ENCODE measurements at regions not wholly inside any gene's neighbourhood (a gene's known extent, or its start where the extent isn't known, plus 50 kb on each side); places are given as distances from the start of the nearest gene placed in this dataset.

DNA sequence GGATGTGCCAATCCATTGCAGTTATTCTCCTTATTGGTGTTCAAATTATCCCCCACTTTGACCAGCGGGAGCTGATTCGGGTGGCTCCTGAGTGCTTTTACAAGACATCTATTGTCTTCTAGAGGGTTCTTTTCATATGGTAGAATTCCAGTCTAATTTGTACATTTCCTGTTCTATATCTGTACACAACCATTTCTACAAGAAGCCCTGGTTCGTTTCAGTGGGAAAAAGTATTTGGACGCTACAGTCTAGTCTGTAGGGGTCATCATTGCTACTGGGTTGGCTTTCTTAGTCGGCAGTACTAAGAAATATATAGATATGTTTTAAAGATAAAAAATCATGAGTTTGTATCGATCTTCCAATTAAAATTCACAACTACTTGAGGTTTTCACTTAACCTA is 262.6 kb downstream of the MAP2K6 start:
- Histone ChIP-seq H3K4me3 (ENCODE audit: insufficient read depth, low read length, poor library complexity, severe bottlenecking) (no peak overlapping the region), H3K27ac (ENCODE audit: low read depth, low read length) (no peak overlapping the region), H4K20me1 (ENCODE audit: low read depth, low read length) (no peaks in the 10 kb centered on the region), H3K36me3 (ENCODE audit: low read length) (no peaks in the 10 kb centered on the region), H3K9me3 (ENCODE audit: insufficient read depth, low read length) (no peaks in the 10 kb centered on the region), H3K9ac (ENCODE audit: low read length) (no peak overlapping the region), H3F3A (ENCODE audit: insufficient read depth) (peaks cover 6% of the 10 kb centered on the region; the same call in 1 of the 2 replicates), H3K79me2 (ENCODE audit: insufficient read depth, low read length) (no peaks in the 10 kb centered on the region), H3K27me3 (ENCODE audit: low read length) (no peaks in the 10 kb centered on the region), H2AFZ (ENCODE audit: low read depth, low read length, severe bottlenecking) (no peak overlapping the region), H3K9me2 (replicated peaks; ENCODE audit: insufficient read depth, low read length) (no peaks in the 10 kb centered on the region), H3K4me2 (ENCODE audit: low read depth, low read length, poor library complexity, severe bottlenecking) (no peak overlapping the region)
- no peak for TF ChIP-seq EZH2phosphoT487 (conservative IDR thresholded peaks at IDR 0.05; ENCODE audit: low read length)
- TF ChIP-seq, protein P1, sequence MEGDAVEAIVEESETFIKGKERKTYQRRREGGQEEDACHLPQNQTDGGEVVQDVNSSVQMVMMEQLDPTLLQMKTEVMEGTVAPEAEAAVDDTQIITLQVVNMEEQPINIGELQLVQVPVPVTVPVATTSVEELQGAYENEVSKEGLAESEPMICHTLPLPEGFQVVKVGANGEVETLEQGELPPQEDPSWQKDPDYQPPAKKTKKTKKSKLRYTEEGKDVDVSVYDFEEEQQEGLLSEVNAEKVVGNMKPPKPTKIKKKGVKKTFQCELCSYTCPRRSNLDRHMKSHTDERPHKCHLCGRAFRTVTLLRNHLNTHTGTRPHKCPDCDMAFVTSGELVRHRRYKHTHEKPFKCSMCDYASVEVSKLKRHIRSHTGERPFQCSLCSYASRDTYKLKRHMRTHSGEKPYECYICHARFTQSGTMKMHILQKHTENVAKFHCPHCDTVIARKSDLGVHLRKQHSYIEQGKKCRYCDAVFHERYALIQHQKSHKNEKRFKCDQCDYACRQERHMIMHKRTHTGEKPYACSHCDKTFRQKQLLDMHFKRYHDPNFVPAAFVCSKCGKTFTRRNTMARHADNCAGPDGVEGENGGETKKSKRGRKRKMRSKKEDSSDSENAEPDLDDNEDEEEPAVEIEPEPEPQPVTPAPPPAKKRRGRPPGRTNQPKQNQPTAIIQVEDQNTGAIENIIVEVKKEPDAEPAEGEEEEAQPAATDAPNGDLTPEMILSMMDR (IDR thresholded peaks at IDR 0.05; ENCODE audit: insufficient read depth, low read length, poor library complexity, severe bottlenecking) = no peak

DNA sequence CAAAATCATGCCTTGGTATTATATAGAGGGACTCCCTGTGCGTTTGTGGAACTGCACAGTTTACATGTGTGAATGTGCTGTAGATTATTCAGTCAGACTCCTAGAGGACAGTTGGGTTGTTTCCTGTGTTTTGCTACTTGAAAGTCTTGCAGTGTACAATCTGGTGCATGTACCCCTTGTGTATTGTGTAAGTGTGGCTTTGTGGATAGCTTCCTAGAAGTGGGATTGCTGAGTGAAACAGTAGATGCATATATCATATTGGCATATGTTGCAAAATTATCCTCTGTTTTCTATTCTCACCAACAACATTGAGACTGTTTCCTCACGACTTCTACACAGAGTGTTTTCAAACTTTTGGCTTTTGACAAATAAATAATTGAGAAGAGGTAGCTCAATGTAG is 263.7 kb downstream of the MAP2K6 start:
- H3K9ac ChIP-seq (ENCODE audit: low read length) = no peak overlapping the region
- no peak overlapping the region for H3K27ac ChIP-seq (ENCODE audit: low read depth, low read length)
- no peaks in the 10 kb centered on the region for H3K9me2 ChIP-seq (replicated peaks; ENCODE audit: insufficient read depth, low read length)
- no peaks in the 10 kb centered on the region for H3K36me3 ChIP-seq (ENCODE audit: low read length)
- H4K20me1 ChIP-seq (ENCODE audit: low read depth, low read length) = no peaks in the 10 kb centered on the region
- H3K79me2 ChIP-seq (ENCODE audit: insufficient read depth, low read length) = no peaks in the 10 kb centered on the region
- H3K9me3 ChIP-seq (ENCODE audit: insufficient read depth, low read length) = no peaks in the 10 kb centered on the region
- TF ChIP-seq, protein P1 (IDR thresholded peaks at IDR 0.05; ENCODE audit: insufficient read depth, low read length, poor library complexity, severe bottlenecking) = no peak
- TF ChIP-seq EZH2phosphoT487 (conservative IDR thresholded peaks at IDR 0.05; ENCODE audit: low read length) = no peak
- peaks cover 6% of the 10 kb centered on the region; the same call in 1 of the 2 replicates for H3F3A ChIP-seq (ENCODE audit: insufficient read depth)
- H3K4me3 ChIP-seq (ENCODE audit: insufficient read depth, low read length, poor library complexity, severe bottlenecking) = no peak overlapping the region
- H3K4me2 ChIP-seq (ENCODE audit: low read depth, low read length, poor library complexity, severe bottlenecking) = peak overlapping the region; percentile 19
- H3K27me3 ChIP-seq (ENCODE audit: low read length) = no peaks in the 10 kb centered on the region
- H2AFZ ChIP-seq (ENCODE audit: low read depth, low read length, severe bottlenecking) = no peak overlapping the region

DNA sequence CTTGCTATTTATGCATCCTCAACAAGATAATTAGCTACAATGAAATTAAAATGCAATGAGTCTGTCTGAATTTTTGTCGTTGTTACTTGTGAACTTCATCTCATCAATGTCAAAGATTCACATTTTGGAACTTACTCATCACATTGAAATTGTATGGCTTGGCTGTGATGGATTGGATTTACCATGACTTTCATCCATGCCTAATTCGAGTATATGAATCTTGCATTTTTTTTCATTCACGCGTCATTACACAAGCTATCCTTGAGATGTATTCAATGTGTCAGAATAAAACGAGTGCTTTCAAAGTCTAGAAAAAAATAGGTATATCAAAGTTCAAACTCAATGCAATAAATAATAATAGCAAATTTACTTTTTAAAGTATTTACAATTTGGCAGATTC is 265.3 kb downstream of the MAP2K6 start:
- Histone ChIP-seq H3K4me3 (ENCODE audit: insufficient read depth, low read length, poor library complexity, severe bottlenecking) (no peak overlapping the region), H3K4me2 (ENCODE audit: low read depth, low read length, poor library complexity, severe bottlenecking) (no peak overlapping the region), H3K27ac (ENCODE audit: low read depth, low read length) (no peak overlapping the region), H3K9me3 (ENCODE audit: insufficient read depth, low read length) (no peaks in the 10 kb centered on the region), H2AFZ (ENCODE audit: low read depth, low read length, severe bottlenecking) (no peak overlapping the region), H3K27me3 (ENCODE audit: low read length) (no peaks in the 10 kb centered on the region), H3K36me3 (ENCODE audit: low read length) (no peaks in the 10 kb centered on the region), H3K79me2 (ENCODE audit: insufficient read depth, low read length) (no peaks in the 10 kb centered on the region), H3K9ac (ENCODE audit: low read length) (no peak overlapping the region), H4K20me1 (ENCODE audit: low read depth, low read length) (no peaks in the 10 kb centered on the region), H3F3A (ENCODE audit: insufficient read depth) (peaks cover 1% of the 10 kb centered on the region; the same call in 1 of the 2 replicates), H3K9me2 (replicated peaks; ENCODE audit: insufficient read depth, low read length) (no peaks in the 10 kb centered on the region)
- TF ChIP-seq, protein P1 (IDR thresholded peaks at IDR 0.05; ENCODE audit: insufficient read depth, low read length, poor library complexity, severe bottlenecking) = no peak
- no peak for TF ChIP-seq EZH2phosphoT487 (conservative IDR thresholded peaks at IDR 0.05; ENCODE audit: low read length)

All from SU-DHL-6 (cell line).